ENCODE measurements at regions not wholly inside any gene's neighbourhood (a gene's known extent, or its start where the extent isn't known, plus 50 kb on each side); places are given as distances from the start of the nearest gene placed in this dataset.

DNA sequence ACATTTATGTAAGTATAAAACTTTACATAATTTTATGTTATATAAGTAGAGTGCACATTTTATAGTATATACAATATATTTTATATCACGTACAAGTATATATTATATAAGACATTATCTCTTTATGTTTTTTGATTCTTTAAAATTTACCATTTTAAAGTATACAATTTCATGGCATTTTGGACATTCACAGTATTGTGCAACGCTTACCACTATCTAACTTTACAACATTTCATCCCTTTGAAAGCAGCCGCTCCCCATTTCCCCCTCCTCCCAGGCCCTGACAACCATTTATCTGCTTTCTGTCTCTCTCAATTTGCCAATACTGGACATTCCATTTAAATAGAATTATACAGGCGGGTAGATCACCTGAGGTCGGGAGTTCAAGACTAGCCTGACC lies 512.5 kb downstream of the TSN start:
- TF ChIP-seq, protein P1, sequence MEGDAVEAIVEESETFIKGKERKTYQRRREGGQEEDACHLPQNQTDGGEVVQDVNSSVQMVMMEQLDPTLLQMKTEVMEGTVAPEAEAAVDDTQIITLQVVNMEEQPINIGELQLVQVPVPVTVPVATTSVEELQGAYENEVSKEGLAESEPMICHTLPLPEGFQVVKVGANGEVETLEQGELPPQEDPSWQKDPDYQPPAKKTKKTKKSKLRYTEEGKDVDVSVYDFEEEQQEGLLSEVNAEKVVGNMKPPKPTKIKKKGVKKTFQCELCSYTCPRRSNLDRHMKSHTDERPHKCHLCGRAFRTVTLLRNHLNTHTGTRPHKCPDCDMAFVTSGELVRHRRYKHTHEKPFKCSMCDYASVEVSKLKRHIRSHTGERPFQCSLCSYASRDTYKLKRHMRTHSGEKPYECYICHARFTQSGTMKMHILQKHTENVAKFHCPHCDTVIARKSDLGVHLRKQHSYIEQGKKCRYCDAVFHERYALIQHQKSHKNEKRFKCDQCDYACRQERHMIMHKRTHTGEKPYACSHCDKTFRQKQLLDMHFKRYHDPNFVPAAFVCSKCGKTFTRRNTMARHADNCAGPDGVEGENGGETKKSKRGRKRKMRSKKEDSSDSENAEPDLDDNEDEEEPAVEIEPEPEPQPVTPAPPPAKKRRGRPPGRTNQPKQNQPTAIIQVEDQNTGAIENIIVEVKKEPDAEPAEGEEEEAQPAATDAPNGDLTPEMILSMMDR (IDR thresholded peaks at IDR 0.05) = no peak
- no peak for TF ChIP-seq POLR2A (IDR thresholded peaks at IDR 0.05)

All from esophagus squamous epithelium (tissue), 4 donors.